ENCODE measurements at regions not wholly inside any gene's neighbourhood (a gene's known extent, or its start where the extent isn't known, plus 50 kb on each side); places are given as distances from the start of the nearest gene placed in this dataset.
A peak's percentile ranks its signal among the peaks of the same experiment; 100 is the strongest.

DNA sequence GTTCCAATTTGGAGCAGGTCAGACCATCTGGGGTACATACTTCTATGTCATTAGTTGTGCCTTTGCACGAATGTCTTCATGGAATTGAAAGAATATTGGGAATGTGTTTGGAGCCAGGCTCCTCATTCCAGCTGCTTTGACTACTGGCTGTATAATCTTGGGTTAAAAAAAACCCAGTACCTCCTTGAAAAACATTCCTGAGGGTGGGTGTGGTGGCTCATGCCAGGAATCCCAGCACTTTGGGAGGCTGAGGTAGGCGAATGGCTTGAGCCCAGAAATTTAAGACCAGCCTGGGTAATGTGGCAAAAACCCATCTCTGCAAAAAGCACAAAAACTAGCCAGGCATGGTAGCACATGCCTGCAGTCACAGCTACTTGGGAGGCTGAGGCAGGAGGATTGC lies 125.6 kb downstream of the TTC8 start:
- no peaks in the 10 kb centered on the region for H3K27me3 ChIP-seq
- no peaks in the 10 kb centered on the region for H3K36me3 ChIP-seq
- no peak overlapping the region for H3K27ac ChIP-seq
- FAIRE-seq (no peak), ATAC-seq (no peak), DNase-seq (no peak)
- no peaks in the 10 kb centered on the region for H3K9me3 ChIP-seq
- 19 to 28% methylated on average over 2 of the region's 2 CpGs for WGBS, 2 donors
- H3K4me3 ChIP-seq = no peak overlapping the region
- no peaks in the 10 kb centered on the region for H3K4me1 ChIP-seq
- TF ChIP-seq, protein P1, sequence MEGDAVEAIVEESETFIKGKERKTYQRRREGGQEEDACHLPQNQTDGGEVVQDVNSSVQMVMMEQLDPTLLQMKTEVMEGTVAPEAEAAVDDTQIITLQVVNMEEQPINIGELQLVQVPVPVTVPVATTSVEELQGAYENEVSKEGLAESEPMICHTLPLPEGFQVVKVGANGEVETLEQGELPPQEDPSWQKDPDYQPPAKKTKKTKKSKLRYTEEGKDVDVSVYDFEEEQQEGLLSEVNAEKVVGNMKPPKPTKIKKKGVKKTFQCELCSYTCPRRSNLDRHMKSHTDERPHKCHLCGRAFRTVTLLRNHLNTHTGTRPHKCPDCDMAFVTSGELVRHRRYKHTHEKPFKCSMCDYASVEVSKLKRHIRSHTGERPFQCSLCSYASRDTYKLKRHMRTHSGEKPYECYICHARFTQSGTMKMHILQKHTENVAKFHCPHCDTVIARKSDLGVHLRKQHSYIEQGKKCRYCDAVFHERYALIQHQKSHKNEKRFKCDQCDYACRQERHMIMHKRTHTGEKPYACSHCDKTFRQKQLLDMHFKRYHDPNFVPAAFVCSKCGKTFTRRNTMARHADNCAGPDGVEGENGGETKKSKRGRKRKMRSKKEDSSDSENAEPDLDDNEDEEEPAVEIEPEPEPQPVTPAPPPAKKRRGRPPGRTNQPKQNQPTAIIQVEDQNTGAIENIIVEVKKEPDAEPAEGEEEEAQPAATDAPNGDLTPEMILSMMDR (IDR thresholded peaks at IDR 0.05) = no peak
- intact Hi-C loops (cut with DNase I) = no loop called here

GRCh38 chr14:88951370-88951769 lies 126.9 kb downstream of the TTC8 start:
- DNase-seq (no peak), ATAC-seq (no peak), FAIRE-seq (no peak)
- 43 to 58% methylated on average over 3 of the region's 3 CpGs for WGBS, 2 donors
- Histone ChIP-seq H3K27ac (no peak overlapping the region), H3K9me3 (no peaks in the 10 kb centered on the region), H3K36me3 (no peaks in the 10 kb centered on the region), H3K4me3 (no peak overlapping the region), H3K4me1 (no peaks in the 10 kb centered on the region), H3K27me3 (no peaks in the 10 kb centered on the region)
- TF ChIP-seq, protein P1 (IDR thresholded peaks at IDR 0.05) = no peak
- intact Hi-C loops (cut with DNase I) = no loop called here

DNA sequence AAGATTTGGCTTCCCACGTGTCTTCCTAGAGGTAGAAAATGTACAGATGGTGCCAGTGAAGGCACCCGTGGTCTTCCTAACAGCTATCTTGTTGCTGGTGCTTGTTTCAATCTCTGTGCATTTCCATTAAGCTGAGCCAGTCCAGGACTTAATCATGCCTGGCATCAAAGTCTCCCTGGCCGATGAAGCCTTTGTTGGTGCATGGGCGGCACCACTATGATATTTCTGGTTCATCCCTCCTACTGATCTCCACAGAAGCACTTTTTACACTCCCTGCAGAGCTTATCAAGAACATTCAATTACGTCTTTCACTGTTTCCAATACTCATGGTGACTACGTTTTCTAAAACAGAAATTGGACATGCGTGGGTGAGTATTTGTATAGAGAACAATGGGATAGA lies 128.4 kb downstream of the TTC8 start:
- FAIRE-seq (no peak), ATAC-seq (no peak), DNase-seq (no peak)
- H3K4me1 ChIP-seq = no peaks in the 10 kb centered on the region
- no peak overlapping the region for H3K4me3 ChIP-seq
- intact Hi-C loops (cut with DNase I) = no loop called here
- H3K27ac ChIP-seq = no peak overlapping the region
- no peaks in the 10 kb centered on the region for H3K36me3 ChIP-seq
- TF ChIP-seq, protein P1 (IDR thresholded peaks at IDR 0.05) = no peak
- 64 to 75% methylated on average over 7 of the region's 7 CpGs for WGBS, 2 donors
- H3K27me3 ChIP-seq = no peaks in the 10 kb centered on the region
- no peaks in the 10 kb centered on the region for H3K9me3 ChIP-seq

DNA sequence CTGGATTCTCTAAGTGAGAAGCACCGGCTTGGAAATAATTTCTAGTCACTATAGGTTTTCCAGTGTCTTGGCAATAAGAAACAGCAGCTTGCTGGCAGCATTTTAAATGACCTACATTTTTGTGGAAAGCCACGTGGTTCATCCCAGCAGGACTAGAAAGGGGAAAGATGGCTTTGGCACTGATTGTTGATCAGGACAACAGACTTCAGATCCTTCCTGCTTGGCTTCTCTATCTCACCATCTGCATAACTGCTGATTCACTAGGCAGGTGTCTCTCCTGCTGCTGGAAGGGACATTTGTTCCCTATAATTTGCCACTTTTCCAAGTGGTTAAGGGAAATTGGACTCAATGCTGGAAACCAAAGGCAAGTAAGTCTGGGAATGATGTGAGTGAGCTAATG lies 131.0 kb downstream of the TTC8 start:
- 50 to 68% methylated on average over 2 of the region's 2 CpGs for WGBS, 2 donors
- no peak for FAIRE-seq
- TF ChIP-seq, protein P1 (IDR thresholded peaks at IDR 0.05) = no peak
- intact Hi-C loops (cut with DNase I) = no loop called here
- no peak overlapping the region for H3K27ac ChIP-seq
- no peaks in the 10 kb centered on the region for H3K27me3 ChIP-seq
- no peaks in the 10 kb centered on the region for H3K36me3 ChIP-seq
- DNase-seq = no peak
- no peak overlapping the region for H3K4me3 ChIP-seq
- H3K4me1 ChIP-seq = no peaks in the 10 kb centered on the region
- no peaks in the 10 kb centered on the region for H3K9me3 ChIP-seq
- no peak for ATAC-seq

DNA sequence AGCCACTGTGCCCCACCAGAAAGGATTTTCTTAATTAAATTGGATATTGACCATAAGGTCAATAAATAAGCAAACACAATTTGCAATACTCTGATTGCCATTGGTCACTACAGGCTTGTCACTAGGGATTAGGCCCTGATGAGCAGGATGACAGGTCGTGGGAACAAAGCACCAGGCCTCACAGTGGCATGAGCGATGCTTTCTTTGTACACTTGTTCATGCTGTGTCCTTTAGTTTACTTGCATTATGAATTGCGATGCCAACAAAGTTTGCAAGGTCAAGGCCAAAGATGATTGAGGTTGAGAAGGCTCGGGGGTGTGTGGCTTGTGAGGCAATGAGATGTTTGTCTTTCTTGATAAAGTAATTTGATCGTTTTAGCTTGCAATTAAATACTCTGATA lies 136.0 kb downstream of the TTC8 start:
- Histone ChIP-seq H3K4me1 (peaks cover 0 to 7% (median 0%) of the 10 kb centered on the region in 3 donors), H3K27me3 (no peaks in the 10 kb centered on the region), H3K9me3 (no peaks in the 10 kb centered on the region), H3K36me3 (no peaks in the 10 kb centered on the region), H3K4me3 (no peak overlapping the region), H3K27ac (no peak overlapping the region)
- FAIRE-seq (no peak), DNase-seq (peak in 2 of 6 donors; percentile 11 to 26), ATAC-seq (peak in 3 of 4 donors; percentile 39 to 74 (median 60))
- intact Hi-C loops (cut with DNase I) = no loop called here
- TF ChIP-seq, protein P1 (IDR thresholded peaks at IDR 0.05) = no peak
- WGBS, 2 donors = 22% methylated on average over 5 of the region's 5 CpGs

Data from pancreas (tissue), 10 donors.